GM18517 (cell line): ENCODE measurements at regions not wholly inside any gene's neighbourhood (a gene's known extent, or its start where the extent isn't known, plus 50 kb on each side); places are given as distances from the start of the nearest gene placed in this dataset.
"Not testable (repeated sequence)": the region's sequence is repeated elsewhere in the genome, so short reads cannot be mapped to it uniquely, and the experiment has no call there.

Experiments used
- ATAC-seq: cut with Tn5 transposase; IDR thresholded peaks from one replicate; pipeline ENCODE4 v1.9.1; 2021; ENCODE audit warnings: mild to moderate bottlenecking, moderate library complexity; ENCODE audit not compliant: unreplicated experiment

DNA sequence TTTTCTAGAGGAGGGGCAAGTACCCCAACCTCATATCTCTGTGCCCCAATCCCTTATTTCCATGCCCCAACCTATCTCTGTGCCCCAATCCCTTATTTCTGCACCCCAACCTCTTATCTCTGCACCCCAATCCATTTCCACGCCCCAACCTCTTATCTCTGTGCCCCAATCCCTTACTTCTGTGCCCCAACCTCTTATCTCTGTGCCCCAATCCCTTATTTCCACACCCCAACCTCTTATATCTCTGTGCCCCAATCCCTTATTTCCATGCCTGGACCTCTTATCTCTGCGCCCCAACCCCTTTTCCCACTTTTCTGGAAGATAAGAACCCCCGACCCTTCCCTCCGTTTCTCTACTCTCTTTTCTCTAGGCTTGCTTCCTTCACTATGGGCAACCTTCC lies 199.0 kb downstream of the JRKL start:
- ATAC-seq: not testable (repeated sequence)

DNA sequence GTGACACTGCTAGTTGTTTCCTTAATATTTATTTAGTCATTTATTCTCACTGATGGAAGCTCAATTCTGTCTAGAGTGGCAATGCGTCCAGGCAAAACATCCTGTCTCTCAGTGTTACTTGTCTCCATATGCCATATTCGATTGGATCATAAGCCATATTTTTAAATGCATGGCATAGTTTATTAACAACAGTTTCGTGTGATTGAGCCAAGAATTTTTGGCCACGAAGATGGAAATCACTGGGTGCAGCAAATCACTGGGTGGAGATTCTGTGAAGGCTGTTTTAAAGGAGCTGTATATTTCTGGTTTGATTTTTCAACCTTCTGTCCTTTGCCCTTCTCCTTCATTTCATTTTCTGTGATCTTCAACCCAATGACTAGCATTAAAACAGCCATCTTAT lies 205.2 kb downstream of the JRKL start:
- ATAC-seq: no peak

- ATAC-seq: no peak
Observed at GRCh38 chr11:96607864-96608558, 218.2 kb downstream of the JRKL start.

DNA sequence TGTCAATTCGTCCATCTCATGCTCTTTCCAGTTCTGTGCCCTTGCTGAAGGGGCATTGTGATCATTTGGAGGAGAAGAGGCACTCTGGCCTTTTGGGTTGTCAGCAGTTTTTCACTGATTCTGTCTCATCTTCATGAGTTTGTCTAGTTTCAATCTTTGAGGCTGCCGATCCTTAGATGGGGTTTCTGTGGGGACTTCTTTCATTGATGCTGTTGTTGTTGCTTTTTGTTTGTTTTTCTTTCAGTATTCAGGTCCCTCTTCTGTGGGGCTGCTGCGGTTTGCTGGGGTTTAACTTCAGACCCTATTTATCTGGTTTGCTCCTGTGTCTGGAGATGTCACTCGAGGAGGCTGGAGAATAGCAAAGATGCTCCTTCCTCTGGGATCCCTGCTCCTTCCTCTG lies 224.3 kb downstream of the JRKL start:
- no peak for ATAC-seq

DNA sequence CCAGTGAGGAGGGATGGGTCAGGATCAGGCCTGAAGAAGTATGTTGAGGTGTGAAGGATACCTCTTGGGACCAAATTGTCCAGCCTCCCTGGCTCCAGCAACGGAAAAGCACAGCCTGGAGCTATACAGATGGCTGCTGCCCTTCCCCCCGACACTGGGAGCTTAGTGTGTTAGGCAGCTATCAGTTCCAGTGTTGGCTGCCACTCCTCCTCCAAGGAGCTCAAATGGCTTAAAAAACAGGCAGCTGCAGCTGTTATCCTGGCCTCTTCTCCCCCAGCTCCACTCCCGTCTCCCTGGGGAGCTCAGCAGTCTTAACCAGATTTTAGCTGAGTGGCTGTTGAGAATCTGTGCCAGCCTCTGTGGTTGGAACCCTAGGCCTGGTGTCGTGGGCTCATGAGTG lies 225.0 kb downstream of the JRKL start:
- no peak for ATAC-seq

GRCh38 chr11:96620464-96621044 lies 230.7 kb downstream of the JRKL start:
- no peak for ATAC-seq

- ATAC-seq: no peak
Observed at GRCh38 chr11:96621161-96621560, 231.3 kb downstream of the JRKL start.

DNA sequence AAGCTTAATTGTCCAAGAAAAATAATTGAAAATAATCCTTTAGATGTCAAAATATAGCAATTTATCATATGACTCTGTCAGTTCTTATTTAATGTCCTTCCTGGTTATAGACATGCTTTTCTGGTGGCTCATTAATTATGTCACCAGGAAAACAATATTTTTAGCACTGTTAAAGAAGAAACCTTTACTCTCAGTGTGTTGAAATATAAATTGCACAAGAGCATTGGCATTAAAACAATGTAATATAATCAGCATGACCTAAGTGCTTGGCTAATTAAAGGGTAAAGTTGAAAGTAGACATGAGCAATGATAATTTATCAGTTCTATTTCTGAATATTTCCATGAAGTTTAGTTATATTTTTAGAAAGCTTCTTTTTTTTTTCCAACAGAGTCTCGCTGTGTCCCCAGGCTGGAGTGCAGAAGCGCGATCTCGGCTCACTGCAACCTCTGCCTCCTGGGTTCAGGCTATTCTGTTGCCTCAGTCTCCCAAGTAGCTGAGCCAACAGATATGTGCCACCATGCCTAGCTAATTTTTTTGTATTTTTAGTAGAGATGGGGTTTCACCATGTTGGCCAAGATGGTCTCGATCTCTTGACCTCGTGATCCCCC lies 232.3 kb downstream of the JRKL start:
- ATAC-seq: no peak

DNA sequence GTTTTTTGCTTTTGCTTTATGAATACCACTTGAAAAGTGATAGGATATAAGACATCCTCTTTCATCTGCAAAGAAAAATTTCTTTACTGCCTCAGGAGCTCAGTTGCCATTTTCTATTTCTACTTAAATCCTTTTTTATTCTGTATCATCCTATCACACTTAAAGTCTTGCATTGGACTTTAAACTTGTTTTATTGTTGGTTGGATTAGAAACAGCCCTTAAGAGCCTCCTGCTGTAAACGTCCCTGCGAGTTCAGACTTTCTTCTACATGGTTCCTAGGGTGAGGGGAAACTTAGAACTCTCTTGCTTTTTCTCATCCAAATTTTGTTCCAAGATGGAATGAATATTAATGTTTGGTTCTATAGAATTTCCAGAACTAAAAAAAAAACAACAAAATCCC lies 234.3 kb downstream of the JRKL start:
- no peak for ATAC-seq

GRCh38 chr11:96627376-96627775 lies 237.6 kb downstream of the JRKL start:
- no peak for ATAC-seq

DNA sequence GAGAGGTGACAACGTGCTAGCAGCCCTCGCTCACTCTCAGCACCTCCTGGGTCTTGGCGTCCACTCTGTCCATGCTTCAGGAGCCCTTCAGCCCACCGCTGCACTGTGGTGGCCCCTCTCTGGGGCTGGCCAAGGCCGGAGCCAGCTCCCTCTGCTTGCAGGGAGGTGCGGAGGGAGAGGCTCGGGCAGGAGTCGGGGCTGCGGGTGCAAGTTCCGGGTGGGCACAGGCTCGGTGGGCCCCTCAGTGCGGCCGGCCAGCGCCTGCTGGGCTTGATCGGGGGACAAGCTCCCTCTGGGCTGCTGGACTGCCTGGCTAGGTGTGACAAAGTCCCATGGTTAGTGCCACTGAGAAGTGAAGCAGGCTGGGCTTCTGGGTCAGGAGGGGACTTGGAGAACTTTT lies 245.8 kb downstream of the JRKL start:
- ATAC-seq: no peak

DNA sequence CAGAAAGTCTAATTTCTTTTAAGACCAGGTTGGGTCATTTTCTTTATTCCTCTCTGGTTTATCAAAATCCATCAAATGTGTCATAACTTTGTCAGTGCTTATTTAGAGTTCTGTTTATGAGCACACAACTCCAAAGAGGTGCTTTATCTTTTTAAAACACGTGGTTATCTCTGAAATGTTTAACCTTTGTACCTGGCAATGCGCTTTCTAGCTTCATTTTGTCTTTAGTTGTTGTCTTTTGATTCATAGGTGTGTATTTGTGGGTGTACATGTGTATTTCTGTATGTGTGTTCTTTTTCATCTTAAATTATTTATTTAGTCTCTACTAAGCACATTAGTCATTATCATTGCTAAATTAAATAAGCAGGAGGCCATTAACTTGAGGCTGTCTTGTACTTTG lies 251.4 kb downstream of the JRKL start:
- no peak for ATAC-seq

DNA sequence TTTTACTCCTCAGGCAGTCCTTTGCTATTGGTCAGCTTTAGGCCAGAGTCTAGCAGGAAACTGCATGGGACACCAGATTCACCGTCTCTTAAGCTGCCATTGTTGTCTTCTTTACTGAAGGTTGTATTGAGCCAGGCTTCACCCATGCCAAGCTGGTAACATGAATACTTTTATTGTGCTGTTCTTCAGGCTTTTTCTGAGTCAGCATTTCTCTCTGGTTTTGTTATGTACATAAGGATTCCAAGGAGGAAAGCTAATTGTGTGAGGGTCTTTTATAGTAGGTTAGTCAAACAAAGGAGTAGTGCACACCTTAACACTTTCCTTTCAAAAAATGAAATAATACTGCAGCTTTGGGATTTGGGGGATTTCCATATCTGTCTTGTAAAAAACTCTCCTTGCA lies 252.8 kb downstream of the JRKL start:
- ATAC-seq: no peak

DNA sequence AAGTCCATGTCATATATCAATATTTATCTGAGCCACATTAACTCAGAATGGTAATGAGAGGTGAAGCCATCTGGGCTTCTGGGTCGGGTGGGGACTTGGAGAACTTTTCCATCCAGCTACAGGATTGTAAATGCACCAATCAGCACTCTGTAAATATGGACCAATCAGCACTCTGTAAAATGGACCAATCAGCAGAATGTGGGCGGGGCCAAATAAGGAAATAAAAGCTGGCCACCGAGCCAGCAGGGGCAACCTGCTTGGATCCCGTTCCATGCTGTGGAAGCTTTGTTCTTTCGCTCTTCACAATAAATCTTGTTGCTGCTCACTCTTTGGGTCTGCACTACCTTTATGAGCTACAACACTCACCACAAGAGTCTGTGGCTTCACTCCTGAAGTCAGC lies 253.4 kb downstream of the JRKL start:
- ATAC-seq: no peak

DNA sequence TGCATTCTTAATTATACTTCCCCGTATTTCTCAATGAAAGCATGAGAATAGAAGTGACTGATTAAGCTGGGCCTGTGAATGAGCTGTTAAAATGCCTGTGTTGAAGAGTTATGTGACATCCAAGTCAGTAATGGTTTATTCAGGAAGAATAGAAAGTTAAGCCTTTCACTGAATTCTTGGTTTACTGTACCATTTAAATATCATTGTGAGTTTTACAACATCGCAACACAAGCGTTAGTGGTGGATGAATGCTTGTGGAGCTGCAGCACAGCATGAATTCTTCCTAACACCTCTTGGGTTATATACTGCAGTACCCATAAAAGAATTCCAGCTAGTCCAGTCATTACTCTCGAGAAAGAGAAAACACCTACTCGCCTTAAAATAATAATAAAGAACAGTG lies 257.8 kb downstream of the JRKL start:
- no peak for ATAC-seq

DNA sequence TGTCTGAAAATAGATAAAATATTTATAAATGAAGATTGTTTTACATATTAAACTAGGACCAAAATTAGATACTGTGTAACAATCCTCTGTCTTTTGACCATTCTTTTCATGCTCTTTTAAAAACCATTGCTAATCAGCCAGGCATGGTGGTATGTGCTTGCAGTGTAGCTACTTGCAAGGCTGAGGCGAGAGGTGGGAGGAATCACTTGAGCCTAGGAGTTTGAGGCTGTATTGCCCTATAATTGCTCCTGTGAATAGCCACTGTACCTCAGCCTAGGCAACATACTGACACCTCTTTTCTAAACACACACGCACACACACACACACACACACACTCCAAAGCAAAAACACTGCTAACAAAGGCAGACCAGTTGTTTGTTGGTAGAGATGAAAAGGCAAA lies 259.2 kb downstream of the JRKL start:
- ATAC-seq: no peak

- ATAC-seq: no peak
Observed at GRCh38 chr11:96652516-96652915, 262.7 kb downstream of the JRKL start.

- ATAC-seq: no peak
Observed at GRCh38 chr11:96655474-96655873, 265.7 kb downstream of the JRKL start.

DNA sequence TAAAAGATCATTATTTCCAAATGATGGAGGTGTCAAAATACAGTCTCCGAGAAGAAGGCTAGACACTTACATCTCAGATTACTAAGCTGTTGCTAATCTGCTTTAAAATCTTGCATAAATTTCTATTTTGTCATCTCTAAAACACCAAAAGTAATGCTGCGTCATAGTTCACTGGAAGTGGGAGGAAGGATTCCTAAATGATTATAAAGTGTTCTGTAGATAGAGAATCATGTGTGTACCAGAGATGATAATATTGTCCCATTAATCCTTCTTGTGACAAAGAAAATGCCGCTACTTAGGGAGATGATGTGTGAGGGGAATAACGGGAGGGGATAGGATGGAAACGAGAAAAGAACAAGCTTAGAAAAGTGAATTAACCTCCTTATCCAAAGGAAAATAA lies 268.6 kb downstream of the JRKL start:
- no peak for ATAC-seq

DNA sequence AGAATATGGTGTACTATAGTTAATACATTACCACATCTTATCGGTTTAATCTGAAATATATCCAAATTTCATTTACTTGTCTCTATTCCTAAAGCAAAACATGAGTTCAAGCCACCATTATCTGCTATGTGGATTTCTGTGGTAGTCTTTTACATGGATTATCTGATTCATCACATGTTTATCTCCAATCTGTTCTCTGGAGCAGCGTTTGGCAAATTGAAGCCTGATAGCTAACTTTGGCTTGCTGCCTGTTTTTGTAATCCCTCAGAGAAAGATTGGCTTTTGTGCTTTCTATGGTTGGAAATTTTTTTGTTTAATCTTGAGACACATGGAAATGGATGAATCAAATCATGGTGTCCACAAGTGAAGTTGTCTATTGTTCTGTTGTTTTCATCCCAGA lies 274.3 kb downstream of the JRKL start:
- ATAC-seq: no peak

- ATAC-seq: no peak
Observed at GRCh38 chr11:96680211-96681018, 290.6 kb downstream of the JRKL start.
